ENCODE measurements at regions not wholly inside any gene's neighbourhood (a gene's known extent, or its start where the extent isn't known, plus 50 kb on each side); places are given as distances from the start of the nearest gene placed in this dataset.

GRCh38 chr6:159353193-159353592 lies 184.0 kb downstream of the FNDC1 start:
- TF ChIP-seq GATA1 (IDR thresholded peaks at IDR 0.05; ENCODE audit: low read depth, low read length) (no peak), POLR2A (IDR thresholded peaks at IDR 0.05; ENCODE audit: low read length) (no peak)
- DNase-seq: no peak

- TF ChIP-seq POLR2A (IDR thresholded peaks at IDR 0.05; ENCODE audit: low read length) (no peak), GATA1 (IDR thresholded peaks at IDR 0.05; ENCODE audit: low read depth, low read length) (no peak)
- no peak for DNase-seq
Observed at GRCh38 chr6:159351707-159352106, 182.5 kb downstream of the FNDC1 start.

GRCh38 chr6:159349915-159350314 lies 180.7 kb downstream of the FNDC1 start:
- DNase-seq: no peak
- no peak for TF ChIP-seq GATA1 (IDR thresholded peaks at IDR 0.05; ENCODE audit: low read depth, low read length)
- no peak for TF ChIP-seq POLR2A (IDR thresholded peaks at IDR 0.05; ENCODE audit: low read length)

GRCh38 chr6:159343709-159344108 lies 174.5 kb downstream of the FNDC1 start:
- no peak for TF ChIP-seq GATA1 (IDR thresholded peaks at IDR 0.05; ENCODE audit: low read depth, low read length)
- no peak for TF ChIP-seq POLR2A (IDR thresholded peaks at IDR 0.05; ENCODE audit: low read length)
- DNase-seq: no peak

- TF ChIP-seq GATA1 (IDR thresholded peaks at IDR 0.05; ENCODE audit: low read depth, low read length): no peak
- no peak for TF ChIP-seq POLR2A (IDR thresholded peaks at IDR 0.05; ENCODE audit: low read length)
Observed at GRCh38 chr6:159342146-159342545, 172.9 kb downstream of the FNDC1 start.

GRCh38 chr6:159334068-159334467 lies 164.9 kb downstream of the FNDC1 start:
- DNase-seq: no peak
- TF ChIP-seq GATA1 (IDR thresholded peaks at IDR 0.05; ENCODE audit: low read depth, low read length) (no peak), POLR2A (IDR thresholded peaks at IDR 0.05; ENCODE audit: low read length) (no peak)

More at GRCh38 chr6:159342146-159342545, 172.9 kb downstream of the FNDC1 start:
- no peak for DNase-seq

- TF ChIP-seq POLR2A (IDR thresholded peaks at IDR 0.05; ENCODE audit: low read length) (no peak), GATA1 (IDR thresholded peaks at IDR 0.05; ENCODE audit: low read depth, low read length) (no peak)
- no peak for DNase-seq
Observed at GRCh38 chr6:159331451-159331850, 162.3 kb downstream of the FNDC1 start.

- DNase-seq: no peak
- TF ChIP-seq GATA1 (IDR thresholded peaks at IDR 0.05; ENCODE audit: low read depth, low read length) (no peak), POLR2A (IDR thresholded peaks at IDR 0.05; ENCODE audit: low read length) (no peak)
Observed at GRCh38 chr6:159329081-159329480, 159.9 kb downstream of the FNDC1 start.

GRCh38 chr6:159328052-159328451 lies 158.9 kb downstream of the FNDC1 start:
- DNase-seq: no peak
- no peak for TF ChIP-seq POLR2A (IDR thresholded peaks at IDR 0.05; ENCODE audit: low read length)
- no peak for TF ChIP-seq GATA1 (IDR thresholded peaks at IDR 0.05; ENCODE audit: low read depth, low read length)

- DNase-seq: no peak
- TF ChIP-seq GATA1 (IDR thresholded peaks at IDR 0.05; ENCODE audit: low read depth, low read length) (no peak), POLR2A (IDR thresholded peaks at IDR 0.05; ENCODE audit: low read length) (no peak)
Observed at GRCh38 chr6:159325476-159325875, 156.3 kb downstream of the FNDC1 start.

- no peak for DNase-seq
- no peak for TF ChIP-seq GATA1 (IDR thresholded peaks at IDR 0.05; ENCODE audit: low read depth, low read length)
Observed at GRCh38 chr6:159324596-159324995, 155.4 kb downstream of the FNDC1 start.
